ENCODE measurements at regions not wholly inside any gene's neighbourhood (a gene's known extent, or its start where the extent isn't known, plus 50 kb on each side); places are given as distances from the start of the nearest gene placed in this dataset.

DNA sequence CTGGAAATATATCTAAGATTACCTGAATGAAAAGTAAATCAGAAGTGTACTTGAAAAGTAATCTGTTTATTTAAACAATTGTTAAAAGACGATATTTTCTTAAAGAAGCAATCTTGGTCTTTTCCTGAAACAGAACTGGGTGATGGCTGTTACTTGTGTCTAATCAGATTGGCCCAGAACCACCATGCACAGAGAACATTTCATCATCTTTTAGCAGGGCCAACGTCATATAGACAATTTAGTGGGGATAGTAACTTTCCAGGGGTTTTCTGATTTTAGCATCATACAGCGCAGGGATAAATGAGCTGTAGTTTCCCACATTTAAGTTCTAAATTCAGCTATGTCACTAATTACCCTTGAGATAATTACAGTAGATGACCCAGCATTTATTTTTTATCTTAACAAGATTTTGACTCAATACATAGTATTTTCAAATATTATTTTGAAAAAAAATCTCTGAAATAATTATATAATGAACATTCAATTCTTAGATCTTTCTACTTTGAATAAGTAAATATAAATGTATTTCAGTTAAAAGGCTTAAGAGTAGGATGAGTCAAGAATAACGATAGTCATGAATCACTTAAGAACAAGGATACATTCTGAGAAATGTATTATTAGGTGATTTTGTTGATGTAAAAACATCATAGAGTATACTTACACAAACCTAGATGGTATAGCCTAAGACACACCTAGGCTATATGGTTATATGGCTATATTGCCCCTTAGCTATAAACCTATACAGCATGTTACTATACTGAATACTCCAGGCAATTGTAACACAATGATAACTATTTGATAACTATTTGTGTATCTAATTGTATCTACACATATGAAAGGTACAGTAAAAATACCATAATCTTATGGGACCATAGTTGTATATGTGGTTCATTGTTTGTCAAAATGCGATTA, 103.8 kb upstream of the MME start:
- no peak for DNase-seq (ENCODE audit: low read depth, low spot score)

DNA sequence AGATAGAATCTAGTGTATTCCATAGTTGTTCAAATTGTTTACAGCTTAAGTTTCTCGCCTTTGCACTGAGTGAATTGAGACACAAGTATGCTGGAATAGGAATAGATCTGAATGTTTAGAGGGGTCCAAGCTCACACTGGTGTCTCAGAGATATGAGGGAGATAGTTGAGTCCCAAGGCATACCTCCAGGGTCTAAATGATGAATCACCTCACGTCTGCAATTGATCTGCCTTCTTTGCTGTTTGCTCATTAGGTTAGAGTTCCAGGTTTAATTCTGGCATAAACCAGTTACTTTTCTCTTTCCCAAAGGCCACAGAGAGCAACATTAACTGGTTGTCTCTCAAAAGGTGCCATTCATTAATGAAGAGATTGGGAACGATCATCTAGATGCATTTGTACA, 106.3 kb upstream of the MME start:
- DNase-seq (ENCODE audit: low read depth, low spot score): no peak

DNA sequence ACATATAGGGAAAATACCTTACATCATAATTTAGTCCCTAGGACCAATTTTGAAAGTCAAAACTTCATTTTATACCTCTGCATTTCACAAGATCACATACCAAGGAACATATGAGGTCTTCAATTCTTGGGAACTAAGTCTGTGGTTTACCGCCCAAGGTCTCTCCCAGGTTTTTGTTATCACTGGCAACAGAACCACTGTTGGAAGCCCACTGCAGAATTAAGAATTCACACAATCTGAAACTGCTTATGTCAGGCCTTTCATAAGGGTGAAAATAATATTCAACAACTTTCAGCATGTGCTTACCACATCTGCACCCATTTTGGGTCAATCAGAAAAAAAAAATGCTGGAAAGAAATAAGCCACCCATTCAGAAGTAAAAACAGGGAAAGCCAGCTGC, 107.2 kb upstream of the MME start:
- DNase-seq (ENCODE audit: low read depth, low spot score): no peak

GRCh38 chr3:154971771-154972326, 108.3 kb upstream of the MME start:
- DNase-seq (ENCODE audit: low read depth, low spot score): no peak

DNA sequence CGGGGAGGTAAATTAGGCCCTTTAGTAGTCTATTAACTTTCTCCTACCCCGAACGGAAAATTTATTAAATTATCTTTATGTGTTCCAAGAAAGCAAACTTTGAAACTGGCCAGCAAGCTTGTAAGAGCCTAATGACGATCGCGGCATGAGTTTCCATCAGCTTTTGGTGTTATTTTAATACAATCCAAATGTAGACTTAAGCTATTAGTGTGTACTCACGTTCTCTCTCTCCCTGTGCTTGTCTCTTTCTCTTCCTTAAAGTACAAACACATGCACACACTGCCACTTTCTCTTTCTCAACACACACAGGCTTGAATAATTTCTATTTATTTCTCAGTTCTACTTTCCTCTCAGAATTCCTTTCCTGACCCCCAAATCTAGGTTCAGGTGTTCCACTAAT, 108.8 kb upstream of the MME start:
- DNase-seq (ENCODE audit: low read depth, low spot score): no peak

DNA sequence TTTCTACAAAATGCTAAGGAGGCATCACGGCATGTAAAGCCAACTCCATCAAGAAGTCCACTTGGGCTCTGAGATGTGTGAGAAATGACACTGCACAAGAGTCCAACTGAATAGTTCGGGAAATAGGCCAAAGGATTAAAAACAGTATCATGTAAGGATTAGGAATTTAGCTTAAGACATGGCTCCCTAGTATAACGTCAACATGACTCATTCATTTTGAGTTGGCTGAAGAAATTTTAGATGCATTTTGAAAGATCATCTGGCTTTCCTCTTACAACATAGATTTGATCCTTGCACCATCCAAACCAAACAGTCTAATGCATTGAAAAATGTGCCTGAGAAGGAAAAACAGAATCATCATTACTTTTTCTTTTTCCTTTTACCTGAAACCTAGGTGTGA, 109.3 kb upstream of the MME start:
- DNase-seq (ENCODE audit: low read depth, low spot score): no peak

DNA sequence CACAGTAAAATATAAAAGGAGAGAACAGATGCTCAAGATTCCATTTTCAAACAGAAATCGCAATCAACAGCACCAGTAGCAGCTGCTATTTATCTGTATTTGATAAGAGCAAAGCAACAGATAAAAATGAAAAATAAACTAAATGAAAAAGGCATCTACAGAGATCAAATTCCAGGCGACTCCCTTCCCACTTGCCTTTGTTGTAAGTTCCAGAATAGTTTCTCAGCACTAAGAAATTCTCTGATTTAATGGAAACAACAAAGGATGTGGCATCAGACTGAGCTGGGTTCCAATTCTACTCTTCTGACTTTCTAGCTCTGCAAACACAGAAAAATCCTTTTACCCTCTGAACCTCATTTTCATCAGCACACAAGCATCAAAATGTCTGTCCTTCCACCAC, 110.8 kb upstream of the MME start:
- DNase-seq (ENCODE audit: low read depth, low spot score): no peak

- no peak for DNase-seq (ENCODE audit: low read depth, low spot score)
Measured at GRCh38 chr3:154967090-154967489, 113.0 kb upstream of the MME start.

DNA sequence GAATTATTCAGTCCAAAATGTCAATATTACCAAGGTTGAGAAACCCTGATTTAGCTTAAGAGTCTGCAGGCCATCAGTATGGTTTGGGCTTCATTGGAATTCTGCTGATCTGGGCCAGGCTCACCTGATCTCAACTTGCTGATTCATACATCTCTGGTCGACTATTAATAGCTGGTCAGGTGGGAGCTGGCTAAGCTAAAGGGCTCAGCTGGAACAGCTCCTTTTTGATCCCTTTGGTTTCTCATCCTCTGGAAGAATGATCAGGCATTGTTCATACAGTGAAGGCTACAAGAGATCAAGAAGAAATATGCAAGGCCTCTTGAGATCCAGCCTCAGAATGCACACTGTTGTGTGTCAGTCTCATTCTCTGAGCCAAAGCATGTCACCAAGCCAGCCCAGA, 123.3 kb upstream of the MME start:
- no peak for DNase-seq (ENCODE audit: low read depth, low spot score)

- DNase-seq (ENCODE audit: low read depth, low spot score): no peak
Measured at GRCh38 chr3:154955907-154956533, 124.1 kb upstream of the MME start.

GRCh38 chr3:154954757-154955156, 125.4 kb upstream of the MME start:
- DNase-seq (ENCODE audit: low read depth, low spot score): peak; percentile 15

DNA sequence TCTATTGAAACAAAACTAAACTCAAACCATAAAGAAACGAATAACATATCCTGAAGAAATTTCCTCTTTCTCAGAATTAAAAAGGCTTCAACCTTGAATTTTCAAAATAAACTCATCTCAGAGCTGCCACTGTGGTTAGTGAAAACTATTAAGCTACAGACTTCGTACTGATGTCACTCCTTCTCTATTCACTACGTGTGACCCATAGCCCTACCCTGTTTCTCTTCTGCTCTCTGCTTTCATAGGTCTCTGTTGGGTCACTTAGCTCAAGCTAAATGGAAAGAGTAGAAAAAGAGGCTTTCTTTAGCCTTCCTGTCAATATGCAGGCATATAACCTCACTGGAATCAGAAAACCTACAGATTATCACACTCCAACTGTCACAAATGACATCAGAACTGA, 126.6 kb upstream of the MME start:
- DNase-seq (ENCODE audit: low read depth, low spot score): no peak

DNA sequence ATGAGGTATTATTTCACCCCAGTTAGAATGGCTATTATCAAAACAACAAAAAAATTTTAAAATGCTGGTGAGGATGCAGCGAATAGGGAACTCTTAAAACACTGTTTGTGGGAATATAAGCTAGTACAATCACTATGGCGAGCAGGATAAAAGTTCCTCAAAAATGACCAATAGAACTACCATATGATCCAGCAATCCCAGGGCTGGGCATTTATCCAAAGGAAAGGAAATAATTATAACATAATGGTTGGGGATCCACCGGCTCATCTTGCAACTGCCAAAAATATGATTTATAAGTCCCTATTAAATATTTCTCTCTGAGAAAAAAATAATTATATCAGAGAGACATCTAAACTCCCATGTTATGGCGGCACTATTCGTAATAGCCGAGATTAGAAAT, 127.6 kb upstream of the MME start:
- no peak for DNase-seq (ENCODE audit: low read depth, low spot score)

DNA sequence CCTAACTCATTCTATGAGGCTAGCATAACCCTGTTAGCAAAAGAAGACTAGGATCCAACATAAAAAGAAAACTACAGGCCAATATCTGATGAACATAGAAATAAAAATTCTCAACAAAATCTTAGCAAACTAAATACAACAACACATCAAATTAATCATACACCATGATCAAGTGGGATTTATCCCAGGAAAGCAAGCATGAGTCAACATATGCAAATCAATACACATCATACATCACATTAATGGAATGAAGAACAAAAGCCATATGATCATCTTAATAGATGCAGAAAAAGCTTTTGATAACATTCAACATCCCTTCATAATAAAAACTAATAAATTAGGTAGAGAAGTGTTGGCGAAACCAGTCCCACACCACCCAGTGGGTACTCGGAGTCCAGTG, 136.1 kb upstream of the MME start:
- DNase-seq (ENCODE audit: low read depth, low spot score): no peak

DNA sequence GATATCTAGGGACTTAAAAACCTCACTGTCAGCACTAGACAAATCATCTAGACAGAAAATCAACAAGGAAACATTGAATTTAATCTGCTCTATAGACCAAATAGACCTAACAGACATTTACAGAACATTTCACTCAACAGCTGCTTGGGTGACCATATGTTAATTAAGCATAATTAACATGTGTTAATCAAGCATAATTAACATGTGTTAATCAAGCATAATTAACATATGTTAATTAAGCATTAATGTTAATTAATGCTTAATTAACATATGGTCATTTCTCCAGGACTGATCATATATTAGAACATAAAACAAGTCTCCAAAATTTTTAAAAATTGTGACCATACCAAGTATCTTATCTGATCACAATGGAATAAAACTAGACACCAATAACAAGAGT, 137.3 kb upstream of the MME start:
- no peak for DNase-seq (ENCODE audit: low read depth, low spot score)

- no peak for DNase-seq (ENCODE audit: low read depth, low spot score)
Measured at GRCh38 chr3:154936196-154936595, 143.9 kb upstream of the MME start.

- DNase-seq (ENCODE audit: low read depth, low spot score): no peak
Measured at GRCh38 chr3:154933581-154933980, 146.5 kb upstream of the MME start.

DNA sequence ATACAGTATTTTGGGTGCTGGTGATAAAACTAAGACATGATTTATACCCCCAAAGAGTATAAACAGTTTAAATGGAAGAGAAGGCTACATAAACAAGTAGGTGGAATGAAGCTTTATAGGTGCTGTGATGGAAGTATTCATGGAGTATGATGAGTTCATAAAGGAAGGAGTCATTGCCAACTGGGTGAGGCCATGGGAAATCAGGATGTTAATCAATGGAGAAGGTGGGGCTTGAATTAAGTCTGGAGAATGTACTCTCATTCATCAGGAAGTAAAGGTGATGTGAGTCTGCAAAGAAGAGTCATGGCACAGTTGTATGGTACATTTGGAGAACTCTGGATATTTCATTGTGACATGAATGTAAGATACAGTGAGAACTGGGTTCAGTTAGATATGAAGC, 147.5 kb upstream of the MME start:
- DNase-seq (ENCODE audit: low read depth, low spot score): no peak

- no peak for DNase-seq (ENCODE audit: low read depth, low spot score)
Measured at GRCh38 chr3:154931484-154931883, 148.6 kb upstream of the MME start.

GRCh38 chr3:154926721-154927120, 153.4 kb upstream of the MME start:
- no peak for DNase-seq (ENCODE audit: low read depth, low spot score)

DNA sequence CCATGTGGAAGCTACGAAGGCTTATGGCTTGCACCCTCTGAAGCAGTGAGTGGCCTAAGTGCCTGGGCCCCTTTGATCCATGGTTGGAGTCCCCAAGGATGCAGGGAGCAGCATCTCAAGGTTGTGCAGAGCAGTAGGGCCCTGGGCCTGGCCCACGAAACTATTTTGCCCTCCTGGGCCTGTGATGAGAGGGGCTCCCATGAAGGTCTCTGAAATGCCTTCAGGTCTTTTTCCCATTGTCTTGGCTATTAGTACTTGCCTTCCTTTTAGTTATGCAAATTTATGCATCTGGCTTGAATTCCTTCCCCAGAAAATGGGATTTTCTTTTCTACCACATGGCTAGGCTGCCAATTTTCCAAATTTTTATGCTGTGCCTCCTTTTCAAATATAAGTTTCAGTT, 158.8 kb upstream of the MME start:
- DNase-seq (ENCODE audit: low read depth, low spot score): no peak

- no peak for DNase-seq (ENCODE audit: low read depth, low spot score)
Measured at GRCh38 chr3:154919226-154919625, 160.9 kb upstream of the MME start.

- peak; percentile 30 for DNase-seq (ENCODE audit: low read depth, low spot score)
Measured at GRCh38 chr3:154904328-154904727, 175.8 kb upstream of the MME start.

Data from iPS DF 19.7 (cell line).